ENCODE measurements at regions not wholly inside any gene's neighbourhood (a gene's known extent, or its start where the extent isn't known, plus 50 kb on each side); places are given as distances from the start of the nearest gene placed in this dataset.

DNA sequence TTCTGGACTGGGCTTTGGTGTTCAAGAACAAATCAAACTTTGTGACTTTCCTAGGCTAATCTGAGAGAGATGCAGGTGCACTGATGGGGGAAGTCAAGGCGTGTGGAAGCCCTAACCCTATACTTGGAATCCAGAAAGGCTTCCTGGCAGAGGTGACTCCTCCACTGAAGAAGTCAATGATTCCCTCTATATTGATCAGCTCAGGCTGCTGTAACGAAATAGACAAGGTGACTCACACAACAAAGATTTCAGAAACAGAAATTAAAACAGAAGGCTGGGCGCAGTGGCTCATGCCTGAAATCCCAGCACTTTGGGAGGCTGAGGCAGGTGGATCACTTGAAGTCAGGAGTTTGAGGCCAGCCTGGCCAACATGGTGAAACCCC is 69.6 kb upstream of the GGTA1 start (continued):
- TF ChIP-seq, protein P1, sequence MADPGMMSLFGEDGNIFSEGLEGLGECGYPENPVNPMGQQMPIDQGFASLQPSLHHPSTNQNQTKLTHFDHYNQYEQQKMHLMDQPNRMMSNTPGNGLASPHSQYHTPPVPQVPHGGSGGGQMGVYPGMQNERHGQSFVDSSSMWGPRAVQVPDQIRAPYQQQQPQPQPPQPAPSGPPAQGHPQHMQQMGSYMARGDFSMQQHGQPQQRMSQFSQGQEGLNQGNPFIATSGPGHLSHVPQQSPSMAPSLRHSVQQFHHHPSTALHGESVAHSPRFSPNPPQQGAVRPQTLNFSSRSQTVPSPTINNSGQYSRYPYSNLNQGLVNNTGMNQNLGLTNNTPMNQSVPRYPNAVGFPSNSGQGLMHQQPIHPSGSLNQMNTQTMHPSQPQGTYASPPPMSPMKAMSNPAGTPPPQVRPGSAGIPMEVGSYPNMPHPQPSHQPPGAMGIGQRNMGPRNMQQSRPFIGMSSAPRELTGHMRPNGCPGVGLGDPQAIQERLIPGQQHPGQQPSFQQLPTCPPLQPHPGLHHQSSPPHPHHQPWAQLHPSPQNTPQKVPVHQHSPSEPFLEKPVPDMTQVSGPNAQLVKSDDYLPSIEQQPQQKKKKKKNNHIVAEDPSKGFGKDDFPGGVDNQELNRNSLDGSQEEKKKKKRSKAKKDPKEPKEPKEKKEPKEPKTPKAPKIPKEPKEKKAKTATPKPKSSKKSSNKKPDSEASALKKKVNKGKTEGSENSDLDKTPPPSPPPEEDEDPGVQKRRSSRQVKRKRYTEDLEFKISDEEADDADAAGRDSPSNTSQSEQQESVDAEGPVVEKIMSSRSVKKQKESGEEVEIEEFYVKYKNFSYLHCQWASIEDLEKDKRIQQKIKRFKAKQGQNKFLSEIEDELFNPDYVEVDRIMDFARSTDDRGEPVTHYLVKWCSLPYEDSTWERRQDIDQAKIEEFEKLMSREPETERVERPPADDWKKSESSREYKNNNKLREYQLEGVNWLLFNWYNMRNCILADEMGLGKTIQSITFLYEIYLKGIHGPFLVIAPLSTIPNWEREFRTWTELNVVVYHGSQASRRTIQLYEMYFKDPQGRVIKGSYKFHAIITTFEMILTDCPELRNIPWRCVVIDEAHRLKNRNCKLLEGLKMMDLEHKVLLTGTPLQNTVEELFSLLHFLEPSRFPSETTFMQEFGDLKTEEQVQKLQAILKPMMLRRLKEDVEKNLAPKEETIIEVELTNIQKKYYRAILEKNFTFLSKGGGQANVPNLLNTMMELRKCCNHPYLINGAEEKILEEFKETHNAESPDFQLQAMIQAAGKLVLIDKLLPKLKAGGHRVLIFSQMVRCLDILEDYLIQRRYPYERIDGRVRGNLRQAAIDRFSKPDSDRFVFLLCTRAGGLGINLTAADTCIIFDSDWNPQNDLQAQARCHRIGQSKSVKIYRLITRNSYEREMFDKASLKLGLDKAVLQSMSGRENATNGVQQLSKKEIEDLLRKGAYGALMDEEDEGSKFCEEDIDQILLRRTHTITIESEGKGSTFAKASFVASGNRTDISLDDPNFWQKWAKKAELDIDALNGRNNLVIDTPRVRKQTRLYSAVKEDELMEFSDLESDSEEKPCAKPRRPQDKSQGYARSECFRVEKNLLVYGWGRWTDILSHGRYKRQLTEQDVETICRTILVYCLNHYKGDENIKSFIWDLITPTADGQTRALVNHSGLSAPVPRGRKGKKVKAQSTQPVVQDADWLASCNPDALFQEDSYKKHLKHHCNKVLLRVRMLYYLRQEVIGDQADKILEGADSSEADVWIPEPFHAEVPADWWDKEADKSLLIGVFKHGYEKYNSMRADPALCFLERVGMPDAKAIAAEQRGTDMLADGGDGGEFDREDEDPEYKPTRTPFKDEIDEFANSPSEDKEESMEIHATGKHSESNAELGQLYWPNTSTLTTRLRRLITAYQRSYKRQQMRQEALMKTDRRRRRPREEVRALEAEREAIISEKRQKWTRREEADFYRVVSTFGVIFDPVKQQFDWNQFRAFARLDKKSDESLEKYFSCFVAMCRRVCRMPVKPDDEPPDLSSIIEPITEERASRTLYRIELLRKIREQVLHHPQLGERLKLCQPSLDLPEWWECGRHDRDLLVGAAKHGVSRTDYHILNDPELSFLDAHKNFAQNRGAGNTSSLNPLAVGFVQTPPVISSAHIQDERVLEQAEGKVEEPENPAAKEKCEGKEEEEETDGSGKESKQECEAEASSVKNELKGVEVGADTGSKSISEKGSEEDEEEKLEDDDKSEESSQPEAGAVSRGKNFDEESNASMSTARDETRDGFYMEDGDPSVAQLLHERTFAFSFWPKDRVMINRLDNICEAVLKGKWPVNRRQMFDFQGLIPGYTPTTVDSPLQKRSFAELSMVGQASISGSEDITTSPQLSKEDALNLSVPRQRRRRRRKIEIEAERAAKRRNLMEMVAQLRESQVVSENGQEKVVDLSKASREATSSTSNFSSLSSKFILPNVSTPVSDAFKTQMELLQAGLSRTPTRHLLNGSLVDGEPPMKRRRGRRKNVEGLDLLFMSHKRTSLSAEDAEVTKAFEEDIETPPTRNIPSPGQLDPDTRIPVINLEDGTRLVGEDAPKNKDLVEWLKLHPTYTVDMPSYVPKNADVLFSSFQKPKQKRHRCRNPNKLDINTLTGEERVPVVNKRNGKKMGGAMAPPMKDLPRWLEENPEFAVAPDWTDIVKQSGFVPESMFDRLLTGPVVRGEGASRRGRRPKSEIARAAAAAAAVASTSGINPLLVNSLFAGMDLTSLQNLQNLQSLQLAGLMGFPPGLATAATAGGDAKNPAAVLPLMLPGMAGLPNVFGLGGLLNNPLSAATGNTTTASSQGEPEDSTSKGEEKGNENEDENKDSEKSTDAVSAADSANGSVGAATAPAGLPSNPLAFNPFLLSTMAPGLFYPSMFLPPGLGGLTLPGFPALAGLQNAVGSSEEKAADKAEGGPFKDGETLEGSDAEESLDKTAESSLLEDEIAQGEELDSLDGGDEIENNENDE (IDR thresholded peaks at IDR 0.05; ENCODE audit: insufficient replicate concordance, low read length), result no peak
- TF ChIP-seq, protein P2, sequence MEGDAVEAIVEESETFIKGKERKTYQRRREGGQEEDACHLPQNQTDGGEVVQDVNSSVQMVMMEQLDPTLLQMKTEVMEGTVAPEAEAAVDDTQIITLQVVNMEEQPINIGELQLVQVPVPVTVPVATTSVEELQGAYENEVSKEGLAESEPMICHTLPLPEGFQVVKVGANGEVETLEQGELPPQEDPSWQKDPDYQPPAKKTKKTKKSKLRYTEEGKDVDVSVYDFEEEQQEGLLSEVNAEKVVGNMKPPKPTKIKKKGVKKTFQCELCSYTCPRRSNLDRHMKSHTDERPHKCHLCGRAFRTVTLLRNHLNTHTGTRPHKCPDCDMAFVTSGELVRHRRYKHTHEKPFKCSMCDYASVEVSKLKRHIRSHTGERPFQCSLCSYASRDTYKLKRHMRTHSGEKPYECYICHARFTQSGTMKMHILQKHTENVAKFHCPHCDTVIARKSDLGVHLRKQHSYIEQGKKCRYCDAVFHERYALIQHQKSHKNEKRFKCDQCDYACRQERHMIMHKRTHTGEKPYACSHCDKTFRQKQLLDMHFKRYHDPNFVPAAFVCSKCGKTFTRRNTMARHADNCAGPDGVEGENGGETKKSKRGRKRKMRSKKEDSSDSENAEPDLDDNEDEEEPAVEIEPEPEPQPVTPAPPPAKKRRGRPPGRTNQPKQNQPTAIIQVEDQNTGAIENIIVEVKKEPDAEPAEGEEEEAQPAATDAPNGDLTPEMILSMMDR (IDR thresholded peaks at IDR 0.05; ENCODE audit: control extremely low read depth in 1 of 3, insufficient read depth in 1 of 3, low read depth in 1 of 3, low read length in 3 of 3), result no peak
- TF ChIP-seq CBX8 (IDR thresholded peaks at IDR 0.05; ENCODE audit: borderline replicate concordance, low read depth, low read length) (no peak), BACH1 (IDR thresholded peaks at IDR 0.05; ENCODE audit: low read length) (no peak), CTBP2 (IDR thresholded peaks at IDR 0.05; ENCODE audit: borderline replicate concordance, insufficient read depth, insufficient read length, low read length) (no peak), SUZ12 (IDR thresholded peaks at IDR 0.05; ENCODE audit: low read length) (no peak), TCF12 (IDR thresholded peaks at IDR 0.05; ENCODE audit: low read depth, low read length) (no peak)
- TF ChIP-seq, protein P3, sequence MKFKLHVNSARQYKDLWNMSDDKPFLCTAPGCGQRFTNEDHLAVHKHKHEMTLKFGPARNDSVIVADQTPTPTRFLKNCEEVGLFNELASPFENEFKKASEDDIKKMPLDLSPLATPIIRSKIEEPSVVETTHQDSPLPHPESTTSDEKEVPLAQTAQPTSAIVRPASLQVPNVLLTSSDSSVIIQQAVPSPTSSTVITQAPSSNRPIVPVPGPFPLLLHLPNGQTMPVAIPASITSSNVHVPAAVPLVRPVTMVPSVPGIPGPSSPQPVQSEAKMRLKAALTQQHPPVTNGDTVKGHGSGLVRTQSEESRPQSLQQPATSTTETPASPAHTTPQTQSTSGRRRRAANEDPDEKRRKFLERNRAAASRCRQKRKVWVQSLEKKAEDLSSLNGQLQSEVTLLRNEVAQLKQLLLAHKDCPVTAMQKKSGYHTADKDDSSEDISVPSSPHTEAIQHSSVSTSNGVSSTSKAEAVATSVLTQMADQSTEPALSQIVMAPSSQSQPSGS (IDR thresholded peaks at IDR 0.05; ENCODE audit: low read length), result no peak
